ENCODE measurements at regions not wholly inside any gene's neighbourhood (a gene's known extent, or its start where the extent isn't known, plus 50 kb on each side); places are given as distances from the start of the nearest gene placed in this dataset.
A peak's percentile ranks its signal among the peaks of the same experiment; 100 is the strongest.

DNA sequence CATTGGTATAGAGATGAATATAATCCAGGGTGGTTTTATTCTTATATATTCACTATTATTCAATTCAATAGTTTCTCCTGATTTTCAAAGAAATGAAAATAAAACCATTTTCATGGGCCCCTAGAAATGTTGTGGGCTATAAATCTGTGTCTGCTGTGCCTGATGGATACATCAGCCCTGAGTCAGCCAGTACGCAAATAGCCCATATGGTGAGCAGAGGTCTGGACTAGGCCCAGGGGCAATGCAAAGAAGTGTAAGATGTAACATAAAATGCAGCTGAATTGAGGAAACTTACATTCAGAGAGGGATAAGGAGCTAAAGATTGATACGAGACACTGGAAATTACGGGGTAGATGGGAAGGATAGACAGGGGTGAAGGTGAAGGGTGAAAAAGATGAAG, 122.5 kb downstream of the MAIP1 start:
- peaks cover 64% of the 10 kb centered on the region for H3K4me1 ChIP-seq
- 0 out of 2 replicates have a peak, but pooled peaks cover 5% of the 10 kb centered on the region for H3K9me3 ChIP-seq (replicated peaks)
- H3K36me3 ChIP-seq = no peaks in the 10 kb centered on the region
- H3K4me3 ChIP-seq = no peak overlapping the region
- DNase-seq = peak in 1 of 2 experiments; percentile 32
- no peaks in the 10 kb centered on the region for H3K27me3 ChIP-seq
- peak overlapping the region; percentile 79 for H3K27ac ChIP-seq

DNA sequence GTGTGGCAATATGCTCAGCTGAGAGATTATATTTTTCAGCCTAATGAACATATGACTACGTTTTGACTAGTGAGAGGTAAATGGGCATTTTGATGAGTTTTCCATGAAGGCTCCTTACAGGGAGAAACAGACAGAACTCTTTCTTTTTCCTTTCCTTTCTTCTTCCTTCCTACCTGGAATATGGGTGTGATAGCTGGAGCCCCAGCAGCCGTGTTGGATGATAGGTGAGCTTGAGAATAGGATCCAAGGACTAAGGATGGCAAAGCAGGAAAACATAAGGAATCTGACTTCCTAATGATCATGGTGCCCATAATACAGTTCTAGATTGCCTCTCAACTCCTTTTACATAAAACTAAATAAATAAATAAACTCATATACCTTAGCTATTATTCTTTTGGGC, 124.0 kb downstream of the MAIP1 start:
- 0 out of 2 replicates have a peak, but pooled peaks cover 5% of the 10 kb centered on the region for H3K9me3 ChIP-seq (replicated peaks)
- peak overlapping the region; percentile 60 for H3K27ac ChIP-seq
- H3K27me3 ChIP-seq = no peaks in the 10 kb centered on the region
- no peak for DNase-seq
- H3K4me3 ChIP-seq = no peak overlapping the region
- peaks cover 64% of the 10 kb centered on the region for H3K4me1 ChIP-seq
- H3K36me3 ChIP-seq = no peaks in the 10 kb centered on the region

DNA sequence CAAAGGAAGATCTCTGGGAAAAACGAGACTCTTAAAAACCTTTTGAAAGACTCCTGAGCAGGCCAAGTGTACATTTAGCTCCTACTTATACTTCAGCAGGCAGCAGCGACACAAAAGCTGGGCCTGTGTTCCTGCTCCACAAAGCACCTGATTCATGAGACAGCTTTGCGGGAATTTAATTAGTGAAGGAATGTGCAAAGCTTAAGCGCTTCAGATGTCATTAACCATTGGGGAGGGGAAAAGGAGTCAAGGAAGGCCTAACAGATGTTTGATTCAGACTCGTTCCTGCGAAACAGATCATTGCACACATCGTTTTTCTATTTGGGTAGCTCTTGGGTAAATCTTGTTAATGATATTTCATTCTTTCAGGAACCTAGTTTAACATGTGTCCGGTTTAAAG, 125.9 kb downstream of the MAIP1 start:
- Histone ChIP-seq H3K27ac (peak overlapping the region; percentile 60), H3K36me3 (no peaks in the 10 kb centered on the region), H3K27me3 (no peaks in the 10 kb centered on the region), H3K4me1 (peaks cover 61% of the 10 kb centered on the region), H3K4me3 (no peak overlapping the region), H3K9me3 (replicated peaks) (0 out of 2 replicates have a peak, but pooled peaks cover 5% of the 10 kb centered on the region)
- DNase-seq = peak; percentile 71 to 93

GRCh38 chr2:200081811-200082210, 126.4 kb downstream of the MAIP1 start:
- H3K9me3 ChIP-seq (replicated peaks) = 0 out of 2 replicates have a peak, but pooled peaks cover 5% of the 10 kb centered on the region
- H3K4me3 ChIP-seq = no peak overlapping the region
- H3K27me3 ChIP-seq = no peaks in the 10 kb centered on the region
- H3K4me1 ChIP-seq = peaks cover 59% of the 10 kb centered on the region
- no peaks in the 10 kb centered on the region for H3K36me3 ChIP-seq
- peak in 1 of 2 experiments; percentile 52 for DNase-seq
- peak overlapping the region; percentile 60 for H3K27ac ChIP-seq

DNA sequence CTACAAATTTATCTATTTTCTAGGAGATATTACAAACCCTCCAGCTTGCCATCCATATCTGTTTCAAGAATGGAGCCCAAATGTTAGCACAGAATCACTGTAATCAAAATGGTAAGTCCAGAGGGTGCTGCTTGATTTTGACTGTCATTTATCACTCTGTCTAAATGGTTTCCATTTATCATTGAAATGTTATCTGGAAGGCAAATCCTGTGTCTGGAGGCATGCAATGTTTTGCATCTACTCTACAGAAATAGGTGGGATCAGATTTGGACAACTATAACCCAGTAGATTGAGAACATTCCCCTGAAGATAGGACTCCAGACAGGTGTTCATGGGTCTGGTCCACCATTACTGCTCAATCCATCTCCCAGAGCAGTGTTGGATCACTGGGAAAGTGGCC, 128.7 kb downstream of the MAIP1 start:
- 0 out of 2 replicates have a peak, but pooled peaks cover 5% of the 10 kb centered on the region for H3K9me3 ChIP-seq (replicated peaks)
- H3K4me3 ChIP-seq = no peak overlapping the region
- DNase-seq = no peak
- H3K36me3 ChIP-seq = no peaks in the 10 kb centered on the region
- no peak overlapping the region for H3K27ac ChIP-seq
- no peaks in the 10 kb centered on the region for H3K27me3 ChIP-seq
- H3K4me1 ChIP-seq = peaks cover 49% of the 10 kb centered on the region

DNA sequence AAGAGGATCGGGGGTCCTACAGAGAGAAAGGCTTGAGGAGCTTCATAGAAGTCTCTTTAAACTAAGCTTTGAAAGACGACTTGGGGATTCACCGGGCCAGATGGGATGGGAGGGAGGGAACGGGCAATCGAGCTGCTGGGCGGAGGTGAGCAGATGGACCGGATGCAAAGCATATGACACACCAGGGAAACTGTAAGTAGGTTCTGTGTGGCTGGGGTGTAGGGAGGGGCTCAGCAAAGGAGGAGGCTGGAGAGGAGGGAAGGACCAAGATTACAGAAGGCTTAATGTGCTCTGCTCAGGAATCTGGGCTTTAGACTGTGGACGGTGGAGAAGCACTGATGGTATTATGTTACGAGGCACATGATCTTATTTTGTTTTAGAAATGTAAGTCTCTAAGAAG, 131.5 kb downstream of the MAIP1 start:
- Histone ChIP-seq H3K27me3 (no peaks in the 10 kb centered on the region), H3K4me1 (peaks cover 39% of the 10 kb centered on the region), H3K9me3 (replicated peaks) (no peaks in the 10 kb centered on the region), H3K4me3 (no peak overlapping the region), H3K36me3 (no peaks in the 10 kb centered on the region), H3K27ac (no peak overlapping the region)
- peak; percentile 27 to 52 for DNase-seq

GRCh38 chr2:200087451-200087850, 132.1 kb downstream of the MAIP1 start:
- H3K4me1 ChIP-seq = peaks cover 33% of the 10 kb centered on the region
- no peaks in the 10 kb centered on the region for H3K36me3 ChIP-seq
- no peaks in the 10 kb centered on the region for H3K27me3 ChIP-seq
- H3K27ac ChIP-seq = no peak overlapping the region
- no peak overlapping the region for H3K4me3 ChIP-seq
- DNase-seq = no peak
- H3K9me3 ChIP-seq (replicated peaks) = no peaks in the 10 kb centered on the region

DNA sequence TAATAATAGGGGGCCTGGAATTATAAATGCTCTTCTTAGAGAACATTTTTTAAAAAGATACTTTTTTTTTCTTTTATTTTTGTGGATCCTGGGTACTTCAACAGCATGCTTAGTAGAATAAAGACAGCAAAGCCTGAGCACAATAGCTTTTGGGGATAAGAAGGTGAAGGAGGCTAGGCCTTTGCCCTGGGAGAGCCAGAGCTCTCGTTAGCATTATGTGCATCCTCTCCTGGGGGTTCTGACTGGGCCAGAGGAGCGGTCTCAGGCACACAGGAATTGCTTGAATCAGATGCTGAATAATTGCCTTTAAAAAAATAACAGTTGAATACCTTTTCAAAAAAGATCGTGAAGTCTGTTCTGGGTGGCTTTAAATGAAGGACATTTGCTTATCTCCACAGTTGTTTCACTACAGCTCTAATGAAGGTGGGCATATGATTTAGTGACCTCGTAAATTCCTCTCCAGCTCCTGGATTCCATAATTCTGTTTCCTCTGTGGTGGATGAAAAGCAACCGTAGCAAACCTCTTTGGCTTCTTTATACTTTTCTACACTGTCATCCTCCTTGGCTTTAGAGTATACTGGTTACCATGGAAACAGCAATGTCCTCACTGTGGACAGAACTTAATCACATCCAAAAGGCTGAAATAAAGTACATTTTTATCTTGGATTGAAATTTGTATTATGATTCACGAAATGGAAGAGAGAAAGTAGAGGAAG, 133.8 kb downstream of the MAIP1 start:
- H3K4me1 ChIP-seq = peaks cover 30% of the 10 kb centered on the region
- H3K27me3 ChIP-seq = no peaks in the 10 kb centered on the region
- no peak overlapping the region for H3K27ac ChIP-seq
- no peak overlapping the region for H3K4me3 ChIP-seq
- no peaks in the 10 kb centered on the region for H3K9me3 ChIP-seq (replicated peaks)
- H3K36me3 ChIP-seq = no peaks in the 10 kb centered on the region
- DNase-seq = no peak

GRCh38 chr2:200089756-200090109, 134.4 kb downstream of the MAIP1 start:
- no peak for DNase-seq
- H3K36me3 ChIP-seq = no peaks in the 10 kb centered on the region
- no peak overlapping the region for H3K4me3 ChIP-seq
- H3K4me1 ChIP-seq = peaks cover 30% of the 10 kb centered on the region
- no peak overlapping the region for H3K27ac ChIP-seq
- no peaks in the 10 kb centered on the region for H3K27me3 ChIP-seq
- no peaks in the 10 kb centered on the region for H3K9me3 ChIP-seq (replicated peaks)

DNA sequence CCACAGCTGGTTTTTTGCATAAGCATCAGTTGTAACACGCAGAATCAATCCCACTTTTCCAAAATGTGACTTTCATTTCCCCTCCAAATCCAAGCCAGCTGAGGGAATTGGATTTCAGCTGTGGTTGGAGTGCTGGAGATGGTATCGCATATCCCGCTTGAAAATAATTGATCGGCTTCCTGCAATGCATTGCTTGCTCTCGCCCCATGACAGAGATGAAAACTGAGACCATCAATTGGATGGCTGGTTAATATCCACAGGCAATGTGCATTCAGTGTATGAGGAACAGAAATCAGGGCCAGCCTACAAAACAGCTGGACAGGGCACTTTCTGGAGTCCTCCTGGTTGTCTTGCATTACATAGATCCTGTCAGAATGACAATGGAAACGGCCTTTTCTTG, 135.3 kb downstream of the MAIP1 start:
- DNase-seq = no peak
- H3K4me3 ChIP-seq = no peak overlapping the region
- no peak overlapping the region for H3K27ac ChIP-seq
- no peaks in the 10 kb centered on the region for H3K9me3 ChIP-seq (replicated peaks)
- H3K36me3 ChIP-seq = no peaks in the 10 kb centered on the region
- no peaks in the 10 kb centered on the region for H3K27me3 ChIP-seq
- peaks cover 30% of the 10 kb centered on the region for H3K4me1 ChIP-seq

- Histone ChIP-seq H3K4me3 (no peak overlapping the region), H3K4me1 (peaks cover 30% of the 10 kb centered on the region), H3K27me3 (no peaks in the 10 kb centered on the region), H3K27ac (no peak overlapping the region), H3K9me3 (replicated peaks) (0 out of 2 replicates have a peak, but pooled peaks cover 3% of the 10 kb centered on the region), H3K36me3 (no peaks in the 10 kb centered on the region)
- no peak for DNase-seq
Observed at GRCh38 chr2:200091126-200091525, 135.7 kb downstream of the MAIP1 start.

DNA sequence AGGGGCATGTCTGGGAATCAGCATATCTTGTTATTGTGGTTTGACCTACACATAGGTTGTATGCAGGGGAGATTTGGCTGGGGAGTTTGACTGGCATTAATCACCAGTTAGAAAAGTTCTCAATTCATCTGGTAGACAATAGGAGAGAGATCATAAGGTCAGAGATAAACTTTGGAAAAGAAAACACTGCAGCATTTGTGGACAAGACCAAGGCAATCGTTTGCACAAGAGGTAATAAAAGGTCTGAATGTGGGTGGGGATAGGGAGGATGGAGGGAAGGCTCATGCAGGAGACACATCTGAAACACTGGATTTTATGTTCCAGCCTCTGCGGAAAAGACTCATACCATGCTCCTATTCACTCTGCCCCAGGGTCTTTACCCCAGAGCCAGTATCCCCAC, 136.9 kb downstream of the MAIP1 start:
- Histone ChIP-seq H3K27me3 (no peaks in the 10 kb centered on the region), H3K9me3 (replicated peaks) (0 out of 2 replicates have a peak, but pooled peaks cover 5% of the 10 kb centered on the region), H3K36me3 (no peaks in the 10 kb centered on the region), H3K4me1 (peaks cover 23% of the 10 kb centered on the region), H3K27ac (no peak overlapping the region), H3K4me3 (no peak overlapping the region)
- no peak for DNase-seq

DNA sequence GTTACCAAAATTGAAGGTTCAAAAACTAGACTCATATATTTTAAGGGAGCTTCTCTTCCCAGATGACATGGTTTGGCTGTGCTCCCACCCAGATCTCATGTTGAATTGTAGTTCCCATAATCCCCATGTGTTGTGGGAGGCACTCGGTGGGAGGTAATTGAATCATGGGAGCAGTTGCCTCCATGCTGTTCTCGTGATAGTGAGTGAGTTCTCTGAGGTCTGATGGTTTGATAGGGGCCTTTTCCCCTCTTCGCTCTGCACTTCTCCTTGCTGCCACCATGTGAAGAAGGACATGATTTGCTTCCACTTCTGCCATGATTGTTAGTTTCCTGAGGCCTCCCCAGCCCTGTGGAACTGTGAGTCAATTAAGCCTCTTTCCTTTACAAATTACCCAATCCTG, 140.1 kb downstream of the MAIP1 start:
- no peaks in the 10 kb centered on the region for H3K27me3 ChIP-seq
- 0 out of 2 replicates have a peak, but pooled peaks cover 5% of the 10 kb centered on the region for H3K9me3 ChIP-seq (replicated peaks)
- H3K4me1 ChIP-seq = peaks cover 2% of the 10 kb centered on the region
- H3K4me3 ChIP-seq = no peak overlapping the region
- no peak overlapping the region for H3K27ac ChIP-seq
- no peaks in the 10 kb centered on the region for H3K36me3 ChIP-seq
- DNase-seq = no peak

DNA sequence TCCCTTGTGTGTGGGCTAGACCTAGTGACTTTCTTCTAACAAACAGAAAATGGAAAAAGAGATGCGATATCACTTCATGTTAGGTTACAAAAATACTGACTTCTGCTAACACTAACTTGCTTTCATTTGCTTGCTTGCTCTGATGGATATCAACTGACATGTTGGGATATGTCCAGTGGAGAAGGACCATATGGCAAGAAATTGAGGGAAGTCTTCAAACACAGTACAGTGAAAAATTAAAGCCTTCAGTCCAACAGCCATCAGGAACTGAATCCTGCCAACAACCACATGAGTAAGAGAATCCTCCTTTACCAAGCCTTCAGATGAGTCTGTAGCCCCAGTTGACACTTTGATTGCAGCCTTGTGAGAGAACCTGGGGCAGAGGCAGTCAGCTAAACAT, 143.9 kb downstream of the MAIP1 start:
- DNase-seq = no peak
- no peak overlapping the region for H3K4me3 ChIP-seq
- no peaks in the 10 kb centered on the region for H3K27me3 ChIP-seq
- H3K9me3 ChIP-seq (replicated peaks) = 0 out of 2 replicates have a peak, but pooled peaks cover 5% of the 10 kb centered on the region
- peaks cover 2% of the 10 kb centered on the region for H3K4me1 ChIP-seq
- H3K27ac ChIP-seq = no peak overlapping the region
- H3K36me3 ChIP-seq = no peaks in the 10 kb centered on the region

DNA sequence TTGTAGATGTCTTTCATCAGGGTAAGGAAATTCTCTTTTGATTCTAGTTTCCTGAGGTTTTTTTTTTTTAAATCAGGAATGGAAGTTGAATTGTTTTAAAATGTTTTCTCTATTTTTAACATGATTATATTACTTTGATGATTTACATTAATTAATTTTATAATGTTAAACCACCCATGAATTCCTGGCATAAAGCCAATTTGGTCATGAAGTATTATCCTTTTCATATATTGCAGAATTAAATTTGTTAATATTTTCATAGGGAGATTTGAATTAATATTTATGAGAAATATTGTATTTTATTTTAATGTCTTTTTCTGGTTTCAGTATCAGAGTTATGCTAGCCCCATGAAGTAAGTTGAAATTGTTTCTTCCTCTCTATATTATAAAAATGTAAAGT, 144.6 kb downstream of the MAIP1 start:
- H3K27me3 ChIP-seq = no peaks in the 10 kb centered on the region
- H3K4me3 ChIP-seq = no peak overlapping the region
- DNase-seq = no peak
- no peak overlapping the region for H3K27ac ChIP-seq
- H3K4me1 ChIP-seq = peaks cover 4% of the 10 kb centered on the region
- H3K36me3 ChIP-seq = no peaks in the 10 kb centered on the region
- H3K9me3 ChIP-seq (replicated peaks) = 0 out of 2 replicates have a peak, but pooled peaks cover 5% of the 10 kb centered on the region

DNA sequence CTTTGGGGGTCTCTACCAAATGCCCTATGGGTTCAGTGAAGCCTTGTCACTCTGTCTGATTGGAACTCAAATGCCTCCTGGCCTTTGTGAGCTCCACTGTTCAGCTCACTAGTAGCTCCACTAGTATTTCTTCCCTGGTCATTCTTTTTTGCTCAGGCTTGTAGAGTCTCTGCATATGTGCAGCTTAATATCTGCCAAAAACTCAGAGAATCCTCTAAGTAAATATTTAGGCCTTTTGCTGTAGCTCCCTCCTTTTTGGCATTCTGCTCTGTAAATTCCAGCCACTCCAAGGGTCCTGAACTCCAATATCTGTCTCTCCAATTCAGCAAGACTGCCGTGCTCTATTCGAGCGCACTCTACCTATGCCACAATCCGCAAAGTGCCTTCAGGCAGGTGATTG, 146.5 kb downstream of the MAIP1 start:
- H3K4me3 ChIP-seq = no peak overlapping the region
- H3K27ac ChIP-seq = no peak overlapping the region
- DNase-seq = no peak
- H3K4me1 ChIP-seq = peaks cover 4% of the 10 kb centered on the region
- H3K36me3 ChIP-seq = no peaks in the 10 kb centered on the region
- H3K9me3 ChIP-seq (replicated peaks) = no peaks in the 10 kb centered on the region
- H3K27me3 ChIP-seq = no peaks in the 10 kb centered on the region

Data from SJCRH30 (cell line).